Heart right ventricle (tissue), 16 donors: ENCODE measurements at regions not wholly inside any gene's neighbourhood (a gene's known extent, or its start where the extent isn't known, plus 50 kb on each side); places are given as distances from the start of the nearest gene placed in this dataset.

ENCODE experiments used
- ATAC-seq, 8 donors: fragments of 200-7000 bp; cut with Tn5 transposase; one replicate each; pipeline ENCODE4 v1.9.1; 2020; ENCODE audit warnings: mild to moderate bottlenecking in 8 of 8, moderate library complexity in 8 of 8, moderate number of reproducible peaks in 1 of 8
- DNase-seq, 2 donors: peaks; one replicate each; pipeline ENCODE4 v3.0.0-alpha.2; 2020
- H3K27ac ChIP-seq, 10 donors: fragments of 200-600 bp; sonication (generic) in 2 of 10; one replicate each; pipeline versions ENCODE4 v1.5.0 to v1.8.0; 2020 to 2022; ENCODE audit warnings: mild to moderate bottlenecking in 3 of 10
- H3K27me3 ChIP-seq, 7 donors: fragments of 200-600 bp; one replicate each; pipeline ENCODE4 v1.8.0; 2021 to 2022; ENCODE audit warnings: mild to moderate bottlenecking in 2 of 7
- H3K36me3 ChIP-seq, 9 donors: fragments of 200-600 bp; sonication (generic) in 1 of 9; one replicate each; pipeline versions ENCODE4 v1.5.0 to v1.8.0; 2020 to 2022; ENCODE audit warnings: mild to moderate bottlenecking in 2 of 9
- H3K4me1 ChIP-seq, 9 donors: fragments of 200-600 bp; sonication (generic) in 1 of 9; one replicate each; pipeline versions ENCODE4 v1.5.0 to v1.8.0; 2020 to 2022; ENCODE audit warnings: mild to moderate bottlenecking in 4 of 9
- H3K4me3 ChIP-seq, 10 donors: fragments of 200-600 bp; sonication (generic) in 2 of 10; one replicate each; pipeline versions ENCODE4 v1.5.0 to v1.8.0; 2020 to 2022; ENCODE audit warnings: mild to moderate bottlenecking in 7 of 10, moderate library complexity in 2 of 10
- H3K9me3 ChIP-seq, 11 donors: fragments of 200-600 bp in 10 of 11; sonication (generic) in 2 of 11; one replicate each; pipeline versions ENCODE4 v1.5.0 to v1.8.0; 2013 to 2022; ENCODE audit warnings: mild to moderate bottlenecking in 2 of 11, control low read depth in 1 of 11, moderate library complexity in 1 of 11
- CTCF ChIP-seq, 9 donors: fragments of 200-600 bp; sonication (generic) in 2 of 9; IDR thresholded peaks; one replicate each; pipeline versions ENCODE4 v1.5.0 to v1.8.0; 2021 to 2022; ENCODE audit warnings: antibody characterized with exemption in 9 of 9, mild to moderate bottlenecking in 5 of 9, moderate library complexity in 1 of 9
- WGBS, 2 donors: extraction: QIAGEN DNeasy Blood & Tissue Kit; methylation state at CpG; one replicate each; pipeline ENCODE4 v1.1.7; 2013; ENCODE audit warnings: inconsistent platforms in 1 of 2; 5-methylcytosine and 5-hydroxymethylcytosine counted together
- intact Hi-C, 10 donors: fragments of 100-400 bp; cut with DNase I; formaldehyde crosslinking; loops; one replicate each; pipeline versions ENCODE4 v1.11.1 to v1.14.2; 2022
- donor health status: Arrhythmogenic right ventricular cardiomyopathy.
- donor health status: ischemic (EF 13 %, LVEDD 7.1; RV severe dilation, severe dysfunction).
- donor health status: healthy with polysubstance abuse.
- donor health status: DM: no; HTN: yes; CAD: no.
- donor health status: DM: no; HTN: no; CAD: no.
- donor health status: ischemic (EF 25% LVEDD 6.9; RV normal size, moderate dysfunction).
- donor health status: ischemic (EF 25% LVEDD 5.7; RV mildly dilated, moderate dysfunction).
- donor health status: healthy.
- donor health status: DM: yes; HTN: yes; CAD: no.
- donor health status: Ischemic cardiomyopathy.
- donor health status: ischemic (EF 35%, LVEDD 5.7; RV mildly dilated, moderate dysfunction).
- donor health status: nonischemic (EF 11% LVEDD 7.7; RV severe dilation, severe dysfunction).
- donor health status: DM: yes; HTN: yes; CAD: no.
- donor health status: PGD.
- donor health status: ischemic (EF 29% LVEDD 5.4; RV normal size, mild dysfunction).
- donor health status: nonischemic (EF 23%, LVEDD 6.1; RV moderate dilation, normal function).

- intact Hi-C loops = no loop called here
- WGBS, 2 donors = 90 to 93% methylated on average over 8 of the region's 8 CpGs
- Histone ChIP-seq H3K4me3 (no peak overlapping the region), H3K27ac (no peak overlapping the region), H3K27me3 (no peaks in the 10 kb centered on the region), H3K4me1 (no peaks in the 10 kb centered on the region), H3K36me3 (no peaks in the 10 kb centered on the region), H3K9me3 (no peaks in the 10 kb centered on the region)
- DNase-seq (no peak), ATAC-seq (no peak)
- TF ChIP-seq CTCF (IDR thresholded peaks at IDR 0.05) = no peak
These were observed 75.5 kb upstream of the RAB3GAP2 start for GRCh38 chr1:220347654-220348175.

- no peaks in the 10 kb centered on the region for H3K27me3 ChIP-seq
- no peaks in the 10 kb centered on the region for H3K9me3 ChIP-seq
- intact Hi-C loops = loop anchor here in 1 of 10 donors (2.0 kb wide), 1 partner anchor 20 kb away; no protein-coding TSS in a partner anchor
- H3K27ac ChIP-seq = no peak overlapping the region
- DNase-seq (no peak), ATAC-seq (no peak)
- WGBS, 2 donors = 85 to 89% methylated on average over 3 of the region's 3 CpGs
- no peak overlapping the region for H3K4me3 ChIP-seq
- TF ChIP-seq CTCF (IDR thresholded peaks at IDR 0.05) = no peak
- no peaks in the 10 kb centered on the region for H3K36me3 ChIP-seq
- H3K4me1 ChIP-seq = no peaks in the 10 kb centered on the region
These were observed 72.5 kb upstream of the RAB3GAP2 start for GRCh38 chr1:220344745-220345144.

GRCh38 chr1:220342853-220343252, 70.6 kb upstream of the RAB3GAP2 start:
- Histone ChIP-seq H3K36me3 (no peaks in the 10 kb centered on the region), H3K9me3 (no peaks in the 10 kb centered on the region), H3K27me3 (no peaks in the 10 kb centered on the region), H3K27ac (no peak overlapping the region), H3K4me3 (no peak overlapping the region), H3K4me1 (no peaks in the 10 kb centered on the region)
- ATAC-seq (no peak), DNase-seq (no peak)
- intact Hi-C loops = no loop called here
- no peak for TF ChIP-seq CTCF (IDR thresholded peaks at IDR 0.05)
- 95 to 96% methylated on average over 5 of the region's 5 CpGs for WGBS, 2 donors

- intact Hi-C loops = no loop called here
These were observed 68.9 kb upstream of the RAB3GAP2 start for GRCh38 chr1:220341126-220341525.

More at GRCh38 chr1:220341126-220341525, 68.9 kb upstream of the RAB3GAP2 start:
- DNase-seq (no peak), ATAC-seq (no peak)
- H3K9me3 ChIP-seq = no peaks in the 10 kb centered on the region
- H3K4me1 ChIP-seq = peaks cover 0 to 8% (median 0%) of the 10 kb centered on the region in 9 donors
- H3K27ac ChIP-seq = no peak overlapping the region
- WGBS, 2 donors = 74 to 83% methylated on average over 1 of the region's 1 CpG
- no peak for TF ChIP-seq CTCF (IDR thresholded peaks at IDR 0.05)
- H3K27me3 ChIP-seq = no peaks in the 10 kb centered on the region
- no peak overlapping the region for H3K4me3 ChIP-seq
- no peaks in the 10 kb centered on the region for H3K36me3 ChIP-seq
